ENCODE measurements at regions not wholly inside any gene's neighbourhood (a gene's known extent, or its start where the extent isn't known, plus 50 kb on each side); places are given as distances from the start of the nearest gene placed in this dataset.
A peak's percentile ranks its signal among the peaks of the same experiment; 100 is the strongest.

DNA sequence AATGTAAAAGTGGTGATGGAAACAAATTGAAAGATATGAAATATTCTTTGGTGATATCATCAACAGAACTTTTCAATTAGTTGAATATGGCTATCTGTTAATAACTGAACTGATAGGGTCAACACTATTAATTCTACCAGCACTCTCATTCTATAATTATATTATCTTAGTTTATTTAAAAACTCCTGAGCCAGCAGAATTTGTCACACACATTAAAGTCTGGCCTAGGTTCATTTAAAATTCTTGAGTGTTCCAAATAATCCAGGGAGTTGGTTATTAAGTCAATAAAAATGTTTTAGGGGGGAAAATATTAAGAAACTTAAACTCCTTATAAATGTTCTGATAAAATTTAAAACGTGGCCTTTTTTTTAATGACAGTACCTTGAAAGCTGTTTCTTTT is 189.6 kb upstream of the GRM7 start:
- WGBS (ENCODE audit: insufficient coverage, low coverage, missing lambda C conversion rate), result 18% methylated on average over 1 of the region's 1 CpG
- Histone ChIP-seq H3K9me3 (replicated peaks; ENCODE audit: control insufficient read depth, insufficient read depth, low read depth, low read length) (peaks cover 6% of the 10 kb centered on the region), H2AFZ (ENCODE audit: low read depth, low read length) (no peak overlapping the region), H3K79me2 (ENCODE audit: control insufficient read depth, insufficient read depth, low read length) (no peaks in the 10 kb centered on the region; the same call in 2 of the 3 replicates), H3K36me3 (ENCODE audit: control insufficient read depth, insufficient read depth, low read length) (peaks cover 5% of the 10 kb centered on the region; the same call in 1 of the 3 replicates), H3K4me3 (no peak overlapping the region), H4K20me1 (replicated peaks; ENCODE audit: control insufficient read depth, insufficient read depth, low read length) (no peaks in the 10 kb centered on the region), H3K9me1 (ENCODE audit: control insufficient read depth, insufficient read depth, low read length) (no peaks in the 10 kb centered on the region), H3K27ac (ENCODE audit: extremely low read depth, low read depth, low read length) (no peak overlapping the region), H3K27me3 (ENCODE audit: control insufficient read depth in 2 of 2, insufficient read depth in 2 of 2, low read length in 2 of 2) (no peaks in the 10 kb centered on the region; a peak in 1 of 5 replicates), H3K4me2 (ENCODE audit: insufficient read depth, low read length) (no peak overlapping the region), H3K4me1 (replicated peaks in 1 of 2; ENCODE audit: control insufficient read depth in 2 of 2, insufficient read depth in 2 of 2, low read length in 2 of 2) (no peaks in the 10 kb centered on the region), H3K9ac (ENCODE audit: insufficient read depth in 1 of 2, low read depth in 2 of 2, low read length in 2 of 2) (no peak overlapping the region)
- ATAC-seq (no peak), FAIRE-seq (no peak), DNase-seq (ENCODE audit: extremely low read depth in 1 of 4, low spot score in 3 of 4) (no peak)
- in situ Hi-C loops (cut with MboI) (no loop called here), intact Hi-C loops (cut with micrococcal nuclease) (no loop called here)
- TF ChIP-seq C11orf30 (IDR thresholded peaks at IDR 0.05; ENCODE audit: low read depth), result peak; percentile 25; the same call in 1 of the 2 replicates
- TF ChIP-seq MAFK (IDR thresholded peaks at IDR 0.05; ENCODE audit: low read length), result peak; percentile 25; the same call in 1 of the 2 replicates
- no peak for TF ChIP-seq ZNF655 (CRISPR knock-in tag; IDR thresholded peaks at IDR 0.05)
- no peak for TF ChIP-seq CCNT2 (IDR thresholded peaks at IDR 0.05; ENCODE audit: borderline replicate concordance, extremely low read depth, insufficient read length, low read depth, low read length)
- TF ChIP-seq MAFF (IDR thresholded peaks at IDR 0.05; ENCODE audit: low read length), result peak; percentile 59
- TF ChIP-seq ZNF184 (CRISPR knock-in tag; IDR thresholded peaks at IDR 0.05), result no peak
- no peak for TF ChIP-seq NUFIP1 (IDR thresholded peaks at IDR 0.05; ENCODE audit: partially characterized antibody)
- TF ChIP-seq ZNF316 (IDR thresholded peaks at IDR 0.05), result peak; percentile 55
- no peak for TF ChIP-seq ZFP1 (CRISPR knock-in tag; IDR thresholded peaks at IDR 0.05)
- ChIA-PET POLR2A (no interaction called here), CTCF (ENCODE audit: low intra/inter-chr PET ratio) (no interaction called here)
- BruUV-seq (replicated peaks), result no TSS peak
